HG02798 (cell line): ENCODE measurements at regions not wholly inside any gene's neighbourhood (a gene's known extent, or its start where the extent isn't known, plus 50 kb on each side); places are given as distances from the start of the nearest gene placed in this dataset.

Source experiments
- ATAC-seq: cut with Tn5 transposase; IDR thresholded peaks from one replicate; pipeline ENCODE4 v1.9.1; 2021; ENCODE audit warnings: mild to moderate bottlenecking; ENCODE audit not compliant: unreplicated experiment, poor library complexity

GRCh38 chr13:34265046-34265679 is 447.2 kb downstream of the RFC3 start:
- no peak for ATAC-seq

DNA sequence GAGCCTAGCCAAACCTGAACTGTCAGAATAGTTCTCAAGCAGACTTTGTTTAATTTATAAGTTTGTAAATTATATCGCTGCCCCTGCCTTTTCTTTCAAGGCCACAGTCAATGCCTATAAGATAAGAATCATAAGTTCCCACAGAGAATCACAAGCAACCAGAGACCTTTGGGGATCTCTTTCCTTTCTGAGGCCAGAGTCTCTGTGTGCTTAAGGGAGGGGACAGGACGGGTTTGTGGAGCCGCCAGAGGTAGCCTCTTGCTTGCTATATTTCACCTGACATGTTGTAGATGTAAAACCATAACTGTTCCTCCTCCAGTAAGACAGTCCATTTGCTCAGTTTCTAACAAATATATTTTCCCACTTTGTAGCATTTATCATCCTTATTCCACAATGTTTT is 458.8 kb downstream of the RFC3 start:
- ATAC-seq = no peak

DNA sequence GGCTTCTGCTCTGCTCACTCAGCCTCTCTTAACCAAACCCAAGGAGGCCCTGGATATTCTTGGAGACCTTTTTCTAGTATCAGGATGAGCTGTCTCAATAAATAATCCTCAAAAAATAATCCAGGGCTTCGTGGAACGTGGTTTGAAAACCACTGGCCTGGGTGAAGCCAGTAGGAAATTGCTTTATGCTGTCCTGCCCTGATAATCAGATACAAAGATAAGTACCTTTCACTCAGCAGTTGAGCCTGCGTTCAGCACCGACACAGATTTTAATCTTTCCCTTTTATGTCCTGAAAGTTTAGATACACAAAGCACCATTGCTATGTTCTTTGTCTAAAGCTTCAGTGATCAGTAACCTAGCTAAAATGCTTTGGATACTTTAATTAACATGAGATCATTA is 460.0 kb downstream of the RFC3 start:
- ATAC-seq = no peak

GRCh38 chr13:34278780-34279179 is 460.8 kb downstream of the RFC3 start:
- no peak for ATAC-seq

DNA sequence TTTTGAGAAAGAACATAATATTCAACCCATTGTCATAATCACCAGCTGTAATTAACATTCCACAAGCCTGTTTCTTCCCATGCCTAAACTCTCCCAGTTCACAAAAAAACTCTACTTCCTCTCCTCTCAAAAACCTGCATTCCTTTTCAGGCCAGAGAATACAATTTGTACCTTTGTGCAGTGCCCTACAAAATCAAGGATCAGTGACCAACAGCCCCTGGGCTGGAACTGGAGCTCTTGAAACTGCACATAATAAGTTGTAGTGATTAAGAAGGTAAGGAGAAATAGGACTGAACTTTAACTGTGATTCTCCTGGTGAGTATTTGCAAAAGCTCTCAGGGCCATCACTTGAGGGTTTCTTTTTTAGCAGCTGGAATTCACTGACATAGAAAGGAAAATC is 472.7 kb downstream of the RFC3 start:
- ATAC-seq = no peak

GRCh38 chr13:34294483-34295129 is 476.7 kb downstream of the RFC3 start:
- ATAC-seq = no peak

GRCh38 chr13:34300559-34300958 is 482.6 kb downstream of the RFC3 start:
- no peak for ATAC-seq

GRCh38 chr13:34302596-34302995 is 484.6 kb downstream of the RFC3 start:
- no peak for ATAC-seq

DNA sequence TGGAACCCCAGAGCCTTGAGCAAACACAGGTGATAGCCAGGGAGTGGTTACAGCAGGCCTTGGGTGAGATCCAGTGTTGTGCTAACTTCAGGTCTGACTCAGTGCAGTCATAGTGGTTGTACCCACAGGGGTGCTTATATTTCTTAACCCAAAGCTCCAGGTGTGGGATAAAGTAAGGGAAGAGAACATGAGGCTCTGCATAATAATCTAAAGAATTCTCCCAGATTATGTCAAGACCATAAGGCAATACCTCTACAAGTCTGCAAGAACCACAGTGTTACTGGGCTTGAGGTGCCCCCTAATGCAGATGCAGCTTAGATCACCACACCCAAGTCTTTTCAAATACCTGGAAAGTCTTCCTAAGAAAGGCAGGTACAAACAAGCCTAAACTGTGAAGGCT is 485.4 kb downstream of the RFC3 start:
- ATAC-seq = no peak

DNA sequence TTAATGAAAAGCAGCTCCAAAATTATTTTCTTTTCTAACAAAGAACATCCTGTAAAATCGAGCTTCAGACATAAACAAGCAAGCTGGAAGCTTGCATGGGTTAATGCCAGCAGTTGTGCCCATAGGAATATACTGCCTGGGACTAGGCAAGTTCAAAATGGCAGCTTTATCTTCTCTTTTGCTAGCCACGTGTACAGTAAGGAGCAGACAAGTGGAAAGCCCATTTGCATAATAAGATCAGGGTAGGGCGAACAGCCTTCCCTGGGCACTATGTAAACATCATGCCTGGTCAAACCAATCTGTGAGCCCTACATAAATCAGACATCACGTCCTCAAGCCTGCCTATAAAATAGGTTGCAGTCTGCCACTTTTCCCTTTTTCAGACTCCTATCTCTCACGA is 489.7 kb downstream of the RFC3 start:
- no peak for ATAC-seq

GRCh38 chr13:34308725-34309124 is 490.8 kb downstream of the RFC3 start:
- ATAC-seq = no peak

DNA sequence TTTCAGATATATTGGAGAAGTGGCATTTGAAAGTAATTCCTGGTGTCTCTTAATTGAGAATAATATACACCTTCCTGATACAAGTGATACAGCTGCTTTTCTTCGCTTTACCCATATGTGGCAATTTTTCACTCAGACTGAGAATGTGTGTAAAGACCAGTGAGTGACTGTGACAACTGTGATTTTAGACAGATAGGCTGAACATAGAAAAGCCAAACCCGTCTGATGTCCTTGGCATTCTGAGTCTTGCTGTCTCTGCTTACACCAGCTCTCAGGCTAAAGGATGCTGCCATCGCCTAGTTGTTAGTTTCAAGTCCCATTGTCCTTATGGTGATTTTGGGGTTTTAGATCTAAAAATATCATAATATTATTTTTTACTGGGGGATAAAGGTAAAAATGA is 492.6 kb downstream of the RFC3 start:
- ATAC-seq = no peak

- no peak for ATAC-seq
Measured at GRCh38 chr13:34311251-34311650, 493.3 kb downstream of the RFC3 start.

DNA sequence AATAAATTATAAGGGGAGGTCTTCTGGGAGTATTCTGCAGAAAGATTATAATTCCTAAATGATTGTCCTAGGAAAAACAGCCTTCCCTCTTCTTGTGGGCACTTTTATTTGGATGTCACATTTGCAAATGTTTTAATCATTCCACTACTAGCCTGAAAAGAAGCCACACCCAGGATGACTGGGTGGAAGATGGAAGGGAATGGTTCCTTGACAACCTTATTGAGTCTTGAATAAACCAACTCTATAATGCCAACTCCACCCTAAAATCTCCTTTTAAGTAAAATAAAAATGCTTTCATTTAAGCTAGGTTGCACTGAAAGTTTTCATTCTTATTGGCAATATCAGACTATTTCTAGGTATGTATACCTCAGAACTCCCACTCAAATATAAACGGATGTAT is 494.6 kb downstream of the RFC3 start:
- no peak for ATAC-seq

DNA sequence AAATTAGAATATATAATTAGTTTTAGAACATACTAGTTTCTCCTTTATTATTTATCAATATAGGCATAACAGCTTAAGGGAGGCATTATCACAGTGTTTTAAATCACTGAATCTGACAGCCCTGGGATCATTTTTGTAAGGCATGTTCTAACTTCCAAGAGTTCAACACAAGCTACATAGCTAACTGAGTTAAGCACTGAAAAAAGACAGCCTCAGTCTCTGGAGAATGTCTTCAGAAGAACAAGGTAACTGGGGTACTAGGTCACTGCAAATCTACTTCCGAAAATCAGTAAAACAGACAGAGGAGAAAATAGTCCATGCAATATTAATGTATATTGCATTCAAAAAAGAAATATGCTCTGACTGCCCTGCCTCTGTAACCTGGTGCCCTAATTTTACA is 502.1 kb downstream of the RFC3 start:
- ATAC-seq = no peak

DNA sequence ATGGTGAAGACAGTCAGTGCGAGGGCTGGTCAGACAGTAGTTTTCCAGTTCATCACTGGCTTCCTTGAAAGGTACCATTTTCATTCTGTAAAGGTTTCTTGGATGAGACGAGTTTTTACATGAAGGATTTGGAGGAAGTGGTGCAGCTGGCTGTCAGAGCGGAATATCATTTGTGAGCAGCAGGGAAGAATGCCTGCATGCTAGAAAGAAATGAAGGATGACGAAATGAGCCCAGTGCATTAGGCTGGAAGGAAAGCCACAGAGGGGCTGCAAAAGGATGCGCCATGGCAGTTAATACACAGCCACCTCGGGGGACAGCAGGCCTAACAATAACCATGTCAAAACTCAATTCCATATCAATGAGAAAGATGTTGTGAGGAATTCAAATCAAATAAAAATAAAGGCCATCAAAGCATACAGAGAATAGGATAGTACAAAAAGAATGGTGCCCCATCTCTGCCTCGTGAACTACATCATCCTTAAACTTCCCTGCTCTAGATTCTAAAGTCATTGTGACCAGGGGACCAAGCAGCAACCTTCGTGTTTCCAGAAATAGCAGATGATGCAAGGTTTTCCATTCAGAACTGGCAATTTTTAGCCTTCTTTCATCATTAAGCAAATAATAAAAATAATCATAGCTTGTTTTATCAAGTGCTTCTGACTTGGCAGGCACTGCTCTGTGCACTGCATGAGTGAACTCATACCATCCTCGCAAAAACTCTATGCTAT is 504.2 kb downstream of the RFC3 start:
- no peak for ATAC-seq

- no peak for ATAC-seq
Measured at GRCh38 chr13:34322743-34323074, 504.8 kb downstream of the RFC3 start.

DNA sequence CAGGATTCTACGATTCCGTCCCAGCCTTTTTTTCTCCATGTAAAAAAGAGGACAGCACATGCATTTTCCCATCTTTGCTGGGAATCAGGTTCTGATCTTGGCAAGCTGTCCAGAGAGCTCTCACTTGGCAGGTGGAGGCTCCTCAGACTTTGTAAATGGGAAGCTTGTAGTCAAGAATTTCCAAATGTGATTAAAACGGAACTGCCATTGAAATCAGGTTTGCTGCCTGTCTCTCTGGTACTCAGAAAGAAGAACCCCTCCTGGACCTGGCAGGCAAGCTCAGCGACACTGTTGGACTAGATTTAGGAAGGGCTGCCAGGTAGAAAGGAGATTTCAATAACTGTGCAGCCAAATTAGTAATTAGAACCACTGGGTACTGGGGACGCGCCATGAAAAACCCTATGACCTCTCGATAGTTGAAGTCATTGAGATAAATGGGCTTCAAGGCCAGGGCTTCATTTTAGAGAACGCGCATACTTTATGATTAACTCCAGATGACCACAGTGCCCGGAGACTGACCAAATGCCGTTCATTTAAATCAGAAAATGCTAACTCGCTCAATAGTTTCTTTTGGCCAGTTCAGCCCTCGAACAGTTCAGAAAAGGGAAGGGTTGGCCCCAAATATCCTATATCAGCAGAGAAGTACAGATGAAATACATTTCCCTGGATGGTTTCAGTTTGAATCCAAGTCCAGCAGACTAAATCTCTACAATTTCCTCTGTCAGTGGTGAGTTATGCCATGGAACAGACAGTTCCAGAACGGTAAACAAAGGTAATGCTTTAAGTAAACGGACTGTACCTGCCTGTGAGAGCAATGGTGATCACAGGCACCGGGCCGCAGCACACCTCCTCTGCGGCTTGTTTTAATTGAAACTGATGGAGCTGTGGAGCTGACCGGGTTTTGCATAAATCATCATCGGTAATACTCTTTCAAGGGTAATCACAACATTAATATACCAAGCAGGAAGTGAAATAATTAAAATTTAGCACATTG is 517.4 kb downstream of the RFC3 start:
- no peak for ATAC-seq

- no peak for ATAC-seq
Measured at GRCh38 chr13:34338102-34338501, 520.2 kb downstream of the RFC3 start.

GRCh38 chr13:34340534-34340933 is 522.6 kb downstream of the RFC3 start:
- ATAC-seq = no peak
